D341Med (cell line): ENCODE measurements at regions not wholly inside any gene's neighbourhood (a gene's known extent, or its start where the extent isn't known, plus 50 kb on each side); places are given as distances from the start of the nearest gene placed in this dataset.
A peak's percentile ranks its signal among the peaks of the same experiment; 100 is the strongest.

Experiments
- DNase-seq: peaks from one replicate; pipeline ENCODE4 v3.0.0; 2012; ENCODE audit warnings: low spot score

DNA sequence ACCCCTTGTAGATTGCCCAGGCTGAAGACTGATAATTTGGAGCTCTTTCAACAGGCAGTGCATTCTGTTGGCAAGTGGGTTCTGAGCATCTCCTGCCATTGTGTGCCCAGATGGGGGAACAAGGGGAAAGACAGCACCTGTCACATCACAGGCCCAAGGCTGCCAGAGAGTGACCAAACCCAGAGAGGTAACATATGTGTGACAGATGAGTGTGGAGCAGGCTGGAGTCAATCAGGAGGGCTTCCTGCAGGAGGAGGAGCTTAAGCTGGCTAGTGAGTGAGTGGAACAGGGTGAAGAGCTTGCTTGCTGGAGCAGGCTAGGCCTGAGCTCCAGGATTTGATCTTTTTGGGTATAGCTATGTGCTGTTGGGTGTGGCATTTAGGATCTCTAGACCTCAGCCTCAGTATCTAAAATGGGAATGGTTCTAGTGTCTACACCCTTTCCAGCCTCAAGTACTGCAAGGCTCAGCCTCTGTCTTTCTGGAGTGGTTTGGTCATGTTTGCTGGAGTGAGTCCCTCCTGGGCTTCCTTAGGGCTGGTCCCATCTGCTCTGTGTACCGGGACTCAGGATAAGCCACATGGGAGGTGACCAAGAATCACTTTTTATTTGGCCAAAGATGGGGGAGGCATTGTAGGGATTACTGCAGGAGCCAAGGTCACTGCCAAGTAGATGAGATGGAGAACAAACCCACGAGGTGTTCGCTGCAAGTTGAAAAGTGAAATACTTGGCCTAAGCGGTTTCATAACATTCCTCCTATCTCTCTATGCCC lies 152.4 kb upstream of the TSHZ3 start:
- DNase-seq: no peak

DNA sequence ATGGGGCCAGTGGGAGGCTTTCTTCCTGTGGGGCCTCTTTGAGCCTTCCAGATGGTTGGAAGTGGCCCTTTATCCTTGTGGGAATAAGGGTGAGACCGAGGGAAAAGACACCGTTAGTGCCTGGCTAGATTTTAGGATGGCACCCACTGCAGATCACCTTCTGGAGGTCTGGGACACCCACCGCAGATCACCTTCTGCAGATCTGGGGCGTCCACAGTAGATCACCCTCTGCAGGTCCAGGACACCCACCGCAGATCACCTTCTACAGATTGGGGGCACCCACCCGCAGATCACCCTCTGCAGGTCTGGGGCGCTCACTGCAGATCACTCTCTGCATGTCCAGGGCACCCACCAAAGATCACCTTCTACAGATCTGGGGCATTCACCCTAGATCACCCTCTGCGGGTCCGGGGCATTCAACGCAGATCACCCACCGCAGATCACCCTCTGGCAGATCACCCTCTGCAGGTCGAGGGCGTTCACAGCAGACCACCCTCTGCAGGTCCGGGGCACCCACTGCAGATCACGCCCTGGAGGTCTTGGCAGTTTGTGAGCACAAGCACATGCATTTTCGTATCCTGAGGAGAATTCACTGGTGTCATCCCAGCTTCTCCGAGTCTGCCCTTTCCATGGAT lies 153.4 kb upstream of the TSHZ3 start:
- DNase-seq: no peak

GRCh38 chr19:31503211-31503610 lies 154.0 kb upstream of the TSHZ3 start:
- no peak for DNase-seq

DNA sequence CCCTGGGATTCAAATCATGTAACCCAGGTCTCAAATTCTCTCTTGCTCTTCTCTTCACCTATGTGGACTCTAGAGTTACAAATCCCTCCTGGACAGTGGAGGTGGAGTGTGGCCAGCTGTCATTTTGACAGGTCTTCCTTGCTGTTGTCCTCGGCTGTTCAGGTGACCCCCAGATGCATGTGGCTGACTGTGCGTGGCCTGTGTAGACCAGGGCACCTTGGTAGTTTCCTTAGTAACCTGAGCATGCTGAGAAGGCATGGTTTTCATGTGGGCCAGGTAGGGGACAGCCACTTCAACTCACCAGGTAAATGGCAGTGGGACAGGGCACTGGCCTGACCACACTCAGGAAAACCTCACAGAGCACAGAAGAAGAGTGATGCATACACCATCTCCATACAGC lies 155.0 kb upstream of the TSHZ3 start:
- DNase-seq: no peak

DNA sequence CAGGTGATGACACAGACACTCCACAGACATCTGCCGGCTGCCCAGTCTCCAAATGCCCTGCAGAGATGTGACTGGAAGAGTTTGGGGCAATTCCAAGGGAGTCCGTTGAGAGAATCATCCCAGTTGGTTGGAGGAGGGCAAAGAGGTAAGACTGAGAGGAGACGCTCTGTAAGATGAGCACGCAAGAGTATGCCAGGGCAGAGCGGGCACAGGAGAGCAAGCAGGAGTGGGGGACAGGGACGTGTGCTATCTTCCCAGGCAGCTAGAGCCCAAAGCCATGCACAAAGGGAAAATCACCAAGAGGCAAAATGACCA lies 156.3 kb upstream of the TSHZ3 start:
- no peak for DNase-seq

- no peak for DNase-seq
Observed at GRCh38 chr19:31506102-31506501, 156.9 kb upstream of the TSHZ3 start.

- DNase-seq: no peak
Observed at GRCh38 chr19:31510635-31511034, 161.4 kb upstream of the TSHZ3 start.

DNA sequence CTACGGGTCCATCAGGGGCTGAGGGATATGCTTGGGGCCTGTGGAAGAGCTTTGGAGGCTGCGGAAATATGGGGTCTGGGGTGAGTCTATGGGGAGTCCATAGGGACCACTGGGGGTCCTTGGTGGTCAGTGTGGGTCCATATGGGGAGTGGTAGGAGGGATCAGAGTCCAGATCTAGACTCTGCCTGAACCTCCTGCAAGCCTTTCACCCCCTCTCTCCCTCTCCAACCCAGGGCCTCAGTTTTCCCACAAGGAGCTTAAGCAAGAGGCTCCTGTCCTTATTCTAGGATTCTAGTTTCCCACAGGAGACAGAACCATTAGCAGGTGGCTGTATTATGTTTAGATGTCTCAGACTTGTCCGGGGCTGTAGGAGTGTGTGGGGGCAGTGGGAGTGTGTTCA lies 161.9 kb upstream of the TSHZ3 start:
- no peak for DNase-seq

- DNase-seq: no peak
Observed at GRCh38 chr19:31511696-31512095, 162.5 kb upstream of the TSHZ3 start.

- no peak for DNase-seq
Observed at GRCh38 chr19:31512181-31512970, 163.1 kb upstream of the TSHZ3 start.

- DNase-seq: no peak
Observed at GRCh38 chr19:31513841-31514240, 164.6 kb upstream of the TSHZ3 start.

DNA sequence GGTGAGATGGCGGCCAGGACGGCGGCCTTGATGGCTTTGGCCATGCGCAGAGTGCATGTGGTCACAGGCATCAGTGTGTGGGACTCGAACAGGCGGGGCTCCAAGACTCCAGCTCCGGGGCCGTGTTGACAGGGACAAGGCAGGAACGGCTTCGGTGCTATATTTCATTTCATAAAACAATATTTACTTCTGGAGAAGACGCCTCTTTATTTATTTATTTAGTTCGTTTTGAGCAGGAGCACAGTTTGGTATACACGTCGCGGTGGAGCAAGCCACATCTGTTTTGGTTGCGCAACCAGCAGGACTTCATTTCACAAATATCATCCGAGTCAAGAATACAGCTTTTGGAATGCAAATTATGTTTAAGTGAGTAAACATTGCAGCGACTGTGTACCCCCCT lies 166.7 kb upstream of the TSHZ3 start:
- DNase-seq: no peak

DNA sequence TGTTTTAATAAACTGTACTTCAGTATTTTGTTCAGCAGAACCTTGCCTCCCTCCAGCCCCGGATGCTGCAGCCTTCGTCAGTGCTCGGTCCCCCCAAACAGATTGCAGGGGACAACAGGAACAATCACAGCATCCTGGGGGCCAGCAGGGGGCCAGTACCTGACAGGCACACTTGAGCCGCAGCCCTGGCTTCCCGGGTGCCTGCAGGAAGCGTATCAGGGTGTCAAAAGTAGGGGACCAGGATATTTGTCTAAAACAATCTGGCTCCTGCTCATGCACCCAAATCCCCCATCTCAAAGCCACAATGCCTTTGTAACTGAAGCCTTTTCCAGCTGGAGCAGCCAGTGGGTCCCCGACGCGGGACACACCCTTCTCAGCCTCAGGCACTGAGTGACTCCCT lies 167.5 kb upstream of the TSHZ3 start:
- no peak for DNase-seq

- no peak for DNase-seq
Observed at GRCh38 chr19:31517224-31518180, 168.3 kb upstream of the TSHZ3 start.

GRCh38 chr19:31518216-31519020 lies 169.2 kb upstream of the TSHZ3 start:
- DNase-seq: peak; percentile 75

DNA sequence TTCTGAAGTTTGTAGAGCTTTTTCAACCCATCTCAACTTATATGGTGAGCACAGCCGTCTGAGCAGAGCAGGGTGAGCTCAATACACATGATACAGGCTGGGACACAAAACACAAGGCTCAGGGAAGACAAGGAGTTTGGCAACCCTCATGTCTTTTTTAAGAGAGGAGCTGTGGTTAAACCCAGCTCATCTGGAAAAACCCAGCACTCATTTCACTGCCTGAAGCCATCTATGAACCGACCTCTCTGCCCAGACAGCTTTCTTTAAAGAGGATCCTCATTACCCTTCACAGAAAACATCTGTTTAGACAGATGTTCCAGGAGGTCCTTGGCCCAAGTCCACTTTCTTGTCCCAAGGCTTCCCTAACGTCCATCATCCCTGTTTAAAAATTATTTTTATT lies 170.0 kb upstream of the TSHZ3 start:
- no peak for DNase-seq

DNA sequence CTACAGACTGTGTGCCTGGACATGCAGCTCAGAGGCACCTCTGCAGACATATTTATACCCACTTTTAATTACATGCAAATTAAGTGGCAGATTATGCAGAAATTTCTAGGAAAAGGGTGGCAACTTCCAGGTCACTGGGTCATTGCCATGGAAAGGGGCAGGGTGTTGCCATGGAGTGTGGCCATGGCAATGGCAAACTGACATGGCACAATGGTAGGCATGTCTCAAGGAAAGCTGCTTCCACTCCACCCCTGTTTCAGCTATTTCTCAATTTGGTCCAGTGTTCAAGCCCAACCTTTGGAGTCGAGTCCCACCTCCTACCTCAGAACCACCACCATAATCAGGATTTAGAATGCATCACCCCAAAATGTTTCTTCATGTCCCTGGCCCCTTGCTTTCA lies 170.7 kb upstream of the TSHZ3 start:
- no peak for DNase-seq

DNA sequence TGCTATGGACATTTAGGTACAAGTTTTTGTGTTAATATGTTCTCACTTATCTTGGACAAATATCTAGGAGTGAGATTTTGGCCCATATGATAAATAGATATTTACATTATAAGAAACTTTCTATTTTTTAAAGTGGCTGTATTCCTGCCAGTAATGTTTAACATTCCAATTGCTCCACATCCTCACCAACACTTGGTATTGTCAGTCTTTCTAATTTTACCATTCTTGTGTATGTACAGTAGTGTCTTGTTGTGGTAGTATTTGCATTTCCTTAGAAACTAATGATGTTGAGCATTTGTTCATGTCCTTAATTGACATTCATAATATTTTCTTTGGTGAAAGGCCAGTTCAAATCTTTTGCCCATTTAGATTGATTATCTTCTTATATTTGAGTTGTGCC lies 171.4 kb upstream of the TSHZ3 start:
- no peak for DNase-seq

DNA sequence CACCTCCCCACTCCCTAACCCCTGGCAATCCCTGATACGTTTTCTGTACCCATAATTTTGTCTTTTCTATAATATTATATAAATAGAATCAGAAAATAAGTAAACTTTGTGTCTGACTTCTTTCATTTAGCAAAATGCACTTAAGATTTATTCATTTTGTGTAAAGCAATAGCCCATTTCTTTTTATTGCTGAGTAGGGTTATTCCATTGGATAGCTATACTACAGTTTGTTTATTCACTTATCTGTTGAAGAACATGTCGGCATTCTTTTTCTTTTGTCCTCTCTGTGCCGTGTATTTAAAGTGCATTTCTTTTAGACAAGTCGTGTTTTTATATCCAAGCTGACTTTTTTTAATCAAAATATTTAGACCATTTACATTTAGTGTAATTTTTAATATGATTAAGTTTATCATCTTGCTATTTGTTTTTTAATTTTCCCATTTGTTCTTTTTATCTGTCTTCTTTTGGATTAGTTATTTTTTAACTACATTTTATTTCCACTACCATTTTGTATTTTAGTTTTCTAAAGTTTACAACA lies 176.4 kb upstream of the TSHZ3 start:
- DNase-seq: no peak

GRCh38 chr19:31527443-31527842 lies 178.2 kb upstream of the TSHZ3 start:
- no peak for DNase-seq

DNA sequence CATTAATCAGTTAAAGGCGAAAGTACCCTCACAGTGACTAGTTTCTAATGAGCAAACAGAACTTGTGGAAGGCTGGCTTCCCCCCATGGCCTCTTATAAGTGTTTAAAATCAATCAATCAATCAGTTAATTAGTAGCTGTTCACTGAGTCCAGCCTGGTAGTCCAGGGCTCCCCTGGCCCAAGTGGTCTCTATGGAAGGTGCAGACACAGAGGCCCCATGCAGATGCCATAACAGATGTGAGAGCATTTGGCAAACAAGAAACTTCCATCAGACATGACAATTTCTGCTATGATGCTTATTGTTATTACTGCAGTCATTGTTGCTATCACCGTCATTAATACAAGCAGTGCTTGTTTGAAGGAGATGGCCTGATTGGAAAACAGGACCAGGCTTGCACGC lies 179.0 kb upstream of the TSHZ3 start:
- no peak for DNase-seq
